NCI-H2081 treated with DMSO at 0.1 percent for 48 hours (cell line): ENCODE measurements at regions not wholly inside any gene's neighbourhood (a gene's known extent, or its start where the extent isn't known, plus 50 kb on each side); places are given as distances from the start of the nearest gene placed in this dataset.
"Not testable (repeated sequence)": the region's sequence is repeated elsewhere in the genome, so short reads cannot be mapped to it uniquely, and the experiment has no call there.

Experiments
- DNase-seq: peaks from one replicate; lab custom pipeline; 2025; lab: John Stamatoyannopoulos, UW

GRCh38 chr10:33655921-33656320, 321.5 kb upstream of the NRP1 start:
- DNase-seq: no peak

DNA sequence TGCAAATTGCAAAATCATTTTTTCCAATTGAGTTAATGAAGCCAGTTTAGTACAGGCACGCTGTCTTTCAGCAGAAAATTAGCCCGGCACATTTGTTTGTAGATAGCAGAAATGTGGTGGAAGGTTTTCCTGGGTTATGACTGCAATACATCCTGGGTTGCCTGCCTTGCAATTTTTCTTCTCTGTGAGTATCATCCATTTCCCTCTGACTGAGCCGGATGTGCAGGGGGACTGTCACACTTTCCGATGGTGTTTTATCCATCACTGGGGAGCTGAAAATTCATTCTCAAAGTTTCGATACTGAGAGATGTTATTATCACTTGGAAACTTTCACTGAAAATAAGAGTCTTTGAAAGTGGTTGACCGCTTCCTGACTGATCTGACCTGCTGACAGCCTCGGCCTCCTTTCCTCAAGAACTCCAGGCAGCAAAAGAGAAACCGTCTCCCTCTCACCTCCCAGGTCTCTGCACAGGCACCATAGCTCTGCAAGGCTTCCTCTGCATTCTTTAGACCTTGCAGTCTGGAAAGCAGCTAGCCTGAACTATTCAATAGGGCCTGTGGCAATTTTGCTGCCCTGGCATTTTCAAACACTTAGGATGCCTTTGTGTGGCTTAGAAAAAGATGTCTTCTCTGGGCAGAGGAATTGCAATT, 320.8 kb upstream of the NRP1 start:
- DNase-seq: no peak

DNA sequence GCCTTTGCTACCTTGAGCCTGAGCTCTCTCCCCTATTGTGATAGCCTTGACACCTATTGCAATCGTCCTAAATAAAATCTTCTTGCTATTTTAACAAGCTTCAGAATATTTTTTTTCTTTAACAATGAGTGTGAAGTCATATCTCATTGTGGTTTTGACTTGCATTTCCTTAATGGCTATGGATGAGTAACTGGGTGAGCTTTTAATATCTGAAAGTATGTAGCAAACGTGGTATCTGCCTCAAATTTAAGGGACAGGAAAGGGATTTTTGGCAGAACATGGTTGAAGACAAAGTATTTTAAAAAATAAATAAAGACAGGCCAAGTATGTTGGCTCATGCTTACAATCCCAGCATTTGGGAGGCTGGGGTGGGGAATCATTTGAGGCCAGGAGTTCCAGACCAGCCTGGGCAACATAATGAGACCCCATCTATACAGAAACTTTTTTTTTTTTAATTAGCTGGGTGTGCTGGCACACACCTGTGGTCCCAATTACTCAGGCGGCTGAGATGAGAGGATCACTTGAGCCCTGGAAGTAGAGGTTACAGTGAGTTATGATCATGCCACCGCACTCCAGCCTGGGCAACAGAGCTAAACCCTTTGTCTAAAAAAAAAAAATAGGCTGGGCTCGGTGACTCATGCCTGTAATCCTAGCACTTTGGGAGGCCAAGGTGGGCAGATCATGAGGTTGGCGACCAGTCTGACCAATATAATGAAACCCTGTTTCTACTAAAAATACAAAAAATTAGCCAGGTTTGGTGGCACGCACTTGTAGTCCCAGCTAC, 319.3 kb upstream of the NRP1 start:
- DNase-seq: no peak

DNA sequence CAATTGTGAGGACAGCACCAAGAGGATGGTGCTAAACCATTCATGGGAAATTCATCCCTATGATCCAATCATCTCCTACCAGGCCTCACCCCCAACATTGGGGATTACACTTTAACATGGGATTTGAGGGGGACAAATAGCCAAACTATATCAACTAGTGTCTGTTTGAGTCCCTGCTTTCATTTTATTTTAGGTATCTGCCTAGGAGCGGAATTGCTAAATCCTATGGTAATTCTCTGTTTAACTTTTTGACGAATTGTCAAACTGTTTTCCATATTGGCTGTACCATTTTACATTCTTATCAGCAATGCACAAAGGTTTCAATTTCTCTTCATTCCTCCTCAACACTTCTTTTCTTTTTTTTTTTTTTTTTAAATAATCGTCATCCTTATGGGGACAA, 318.4 kb upstream of the NRP1 start:
- DNase-seq: no peak

DNA sequence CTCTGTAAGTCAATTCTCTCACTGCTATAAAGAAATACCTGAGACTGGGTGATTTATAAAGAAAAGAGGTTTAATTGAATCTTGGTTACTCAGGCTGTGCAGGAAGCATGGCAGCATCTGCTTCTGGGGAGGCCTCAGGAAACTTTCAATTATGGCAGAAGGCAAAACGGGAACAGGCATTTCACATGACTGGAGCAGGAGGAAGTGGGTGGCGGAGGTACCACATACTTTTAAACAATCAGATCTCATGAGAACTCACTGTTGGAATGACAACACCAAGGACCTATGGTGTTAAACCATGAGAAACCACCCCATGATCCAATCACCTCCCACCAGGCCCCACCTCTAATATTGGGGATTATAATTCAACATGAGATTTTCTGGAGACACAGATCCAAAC, 315.7 kb upstream of the NRP1 start:
- DNase-seq: not testable (repeated sequence)

DNA sequence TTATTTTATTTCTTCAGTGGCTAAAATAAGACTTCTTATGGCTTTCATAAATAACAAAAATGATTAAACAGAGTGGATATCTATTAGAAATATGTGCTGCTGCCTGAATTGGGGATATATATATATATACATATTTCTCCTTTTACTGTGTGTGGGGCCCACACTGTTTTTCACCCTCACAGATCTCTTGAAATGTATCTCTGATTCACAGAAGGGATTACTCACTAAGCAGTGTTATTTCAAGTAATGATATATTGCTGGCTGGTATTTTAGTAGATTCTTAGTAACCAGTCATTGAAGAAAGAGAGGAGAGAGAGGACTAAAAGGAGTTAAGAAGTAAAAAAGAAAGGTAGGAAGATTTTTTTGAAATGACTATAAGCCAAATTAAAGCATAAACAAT, 308.6 kb upstream of the NRP1 start:
- DNase-seq: no peak

DNA sequence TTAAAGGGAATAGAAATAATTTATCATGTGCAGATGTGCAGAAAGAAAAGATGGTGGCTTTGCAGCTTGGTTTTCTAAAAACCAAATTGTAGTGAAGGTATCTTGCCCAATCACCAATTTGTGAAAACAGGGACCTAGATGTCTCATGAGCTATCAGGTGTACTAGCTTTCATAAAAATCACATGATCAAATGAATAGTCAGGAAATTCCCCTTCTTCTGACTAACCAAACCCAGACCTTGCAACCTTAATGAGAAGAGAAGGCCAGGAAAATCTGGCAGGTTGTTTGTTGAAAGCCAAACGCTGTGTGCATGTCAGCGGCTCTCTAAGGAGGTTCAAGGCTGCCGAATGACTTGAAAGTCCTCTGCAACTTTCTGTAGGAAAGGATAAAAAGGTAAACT, 304.4 kb upstream of the NRP1 start:
- no peak for DNase-seq

DNA sequence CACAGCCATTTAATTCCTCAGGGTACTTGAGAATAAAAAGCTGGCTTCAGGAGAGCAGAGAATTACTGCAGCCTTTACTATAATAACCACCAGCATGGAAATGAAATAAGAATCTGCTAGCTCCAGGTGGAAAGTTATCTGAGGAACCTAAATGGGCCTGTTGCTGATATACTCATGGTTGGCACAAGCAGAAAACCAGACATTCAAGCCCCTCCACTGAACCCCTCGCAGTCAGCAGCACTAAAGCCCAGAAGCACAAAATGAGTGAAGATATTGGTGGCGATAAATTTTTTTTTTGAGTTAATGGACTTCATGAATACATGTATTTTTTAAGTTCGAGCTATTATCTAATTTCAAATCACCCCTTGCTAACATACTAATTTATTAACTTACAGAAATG, 303.9 kb upstream of the NRP1 start:
- DNase-seq: no peak

- DNase-seq: no peak
Measured at GRCh38 chr10:33635967-33636515, 301.6 kb upstream of the NRP1 start.

- DNase-seq: no peak
Measured at GRCh38 chr10:33632432-33632831, 298.0 kb upstream of the NRP1 start.

DNA sequence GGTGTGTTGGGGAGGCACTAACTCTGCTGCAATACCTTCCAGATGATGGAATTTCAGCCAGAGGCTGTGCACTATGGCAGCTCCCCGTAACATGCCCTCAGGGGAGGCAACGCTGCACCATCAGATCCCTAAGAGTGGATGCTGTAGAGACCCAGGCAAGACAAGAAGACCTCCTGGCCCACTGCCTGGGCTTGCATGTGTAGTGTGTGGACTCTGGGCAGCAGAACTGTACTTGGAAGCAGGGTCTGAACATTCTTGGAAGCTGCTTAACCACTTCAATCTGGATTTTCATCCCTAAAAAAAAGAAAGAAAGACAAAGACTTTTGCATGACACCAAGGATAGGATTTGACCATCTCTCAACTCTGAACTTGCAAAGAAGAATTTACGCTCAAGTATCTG, 297.5 kb upstream of the NRP1 start:
- no peak for DNase-seq

DNA sequence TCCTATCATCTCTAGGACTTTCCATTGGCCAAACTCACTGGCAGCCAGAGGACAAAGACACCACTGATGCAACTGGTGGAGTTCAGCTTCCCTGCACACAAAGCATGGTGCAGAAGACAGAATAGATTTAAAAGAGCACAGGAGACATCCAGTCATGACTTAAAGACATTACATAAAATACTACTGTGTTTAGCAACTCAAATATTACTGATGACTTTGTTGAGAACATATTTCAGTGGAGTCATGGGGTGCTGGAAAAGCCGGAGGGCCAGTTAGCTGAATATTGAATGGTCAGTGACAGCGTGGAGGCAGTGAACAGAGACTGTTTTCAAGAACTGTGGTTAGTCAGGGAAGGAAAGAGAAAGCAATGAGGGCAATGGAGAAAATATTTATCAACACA, 296.3 kb upstream of the NRP1 start:
- no peak for DNase-seq

DNA sequence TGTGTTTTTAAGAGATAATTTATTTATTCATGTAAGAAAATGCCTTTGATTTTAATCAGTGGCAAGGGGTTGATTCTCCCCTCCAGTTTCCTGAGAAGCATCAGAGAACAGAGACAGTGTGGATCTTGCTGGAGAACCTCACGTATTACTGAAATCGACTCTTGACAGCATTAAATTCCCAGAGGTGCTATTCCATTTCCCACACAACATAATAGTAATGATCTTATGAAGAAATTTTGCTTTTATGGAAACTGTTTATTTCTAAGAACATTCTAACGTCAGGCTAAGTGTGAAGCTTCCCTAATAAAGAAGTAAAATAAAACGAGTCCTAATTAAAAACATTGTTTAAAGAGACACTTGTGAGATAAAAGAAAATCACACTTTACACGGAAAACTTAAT, 293.1 kb upstream of the NRP1 start:
- DNase-seq: no peak

- DNase-seq: no peak
Measured at GRCh38 chr10:33626798-33627466, 292.5 kb upstream of the NRP1 start.

- DNase-seq: no peak
Measured at GRCh38 chr10:33623669-33624068, 289.2 kb upstream of the NRP1 start.

- no peak for DNase-seq
Measured at GRCh38 chr10:33621101-33621500, 286.6 kb upstream of the NRP1 start.

DNA sequence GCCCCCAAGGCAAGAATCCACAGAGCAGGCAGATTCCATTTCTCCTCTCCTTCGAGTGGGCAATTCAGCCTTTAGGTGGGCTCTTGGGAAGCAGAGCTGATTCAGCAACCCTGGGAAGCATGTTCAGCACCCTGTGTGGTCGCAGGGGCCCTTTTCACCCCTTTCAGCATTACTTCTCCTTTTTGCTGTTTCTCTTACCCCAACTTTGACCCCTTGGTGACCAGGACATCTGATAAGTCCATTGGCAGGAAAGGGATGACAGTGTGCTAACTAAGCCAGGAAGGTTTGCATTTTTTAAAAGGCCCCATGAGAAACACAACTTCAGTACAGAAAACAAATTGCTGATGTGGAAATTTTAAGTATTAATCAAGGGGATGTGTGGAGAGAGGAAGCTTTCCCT, 283.7 kb upstream of the NRP1 start:
- DNase-seq: no peak

GRCh38 chr10:33617381-33618080, 283.1 kb upstream of the NRP1 start:
- DNase-seq: no peak

DNA sequence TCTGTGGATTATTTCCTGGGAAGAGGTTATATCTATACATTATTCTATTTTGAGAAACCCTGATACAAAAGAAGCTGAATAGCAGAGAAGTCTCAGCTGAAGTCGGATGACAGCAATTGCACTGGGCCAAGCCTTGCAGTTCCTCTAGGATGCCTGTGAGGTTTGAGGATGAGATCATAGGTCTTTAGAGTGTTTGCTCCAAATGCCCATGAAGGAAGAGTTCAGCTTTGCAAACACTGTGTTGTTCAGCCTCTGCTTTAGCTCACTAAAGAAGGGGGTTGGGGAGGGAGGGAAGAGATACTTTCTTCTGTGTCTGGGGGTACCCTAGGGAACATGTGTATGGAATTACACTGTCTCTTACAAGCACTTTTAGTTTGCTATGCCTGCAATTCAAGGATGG, 282.5 kb upstream of the NRP1 start:
- no peak for DNase-seq

DNA sequence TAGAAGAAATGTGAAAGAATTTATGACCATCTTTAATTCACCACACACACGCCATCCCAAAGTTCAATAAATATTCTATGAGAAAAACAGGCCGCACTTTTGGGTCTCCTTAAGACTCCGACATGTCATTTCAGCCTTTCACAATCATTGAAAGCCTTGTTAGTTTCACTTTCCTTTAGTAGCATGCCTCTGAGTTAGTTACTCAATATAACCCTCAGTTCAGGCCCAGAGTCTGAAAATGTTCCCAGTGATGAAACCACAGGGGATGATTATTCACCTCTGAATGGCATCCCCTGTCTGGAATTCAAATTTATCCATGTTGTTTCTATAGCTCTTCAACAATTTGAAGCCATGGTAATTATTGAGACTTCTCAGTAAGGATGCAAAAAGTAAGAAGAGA, 278.1 kb upstream of the NRP1 start:
- no peak for DNase-seq

- no peak for DNase-seq
Measured at GRCh38 chr10:33612116-33612515, 277.6 kb upstream of the NRP1 start.

DNA sequence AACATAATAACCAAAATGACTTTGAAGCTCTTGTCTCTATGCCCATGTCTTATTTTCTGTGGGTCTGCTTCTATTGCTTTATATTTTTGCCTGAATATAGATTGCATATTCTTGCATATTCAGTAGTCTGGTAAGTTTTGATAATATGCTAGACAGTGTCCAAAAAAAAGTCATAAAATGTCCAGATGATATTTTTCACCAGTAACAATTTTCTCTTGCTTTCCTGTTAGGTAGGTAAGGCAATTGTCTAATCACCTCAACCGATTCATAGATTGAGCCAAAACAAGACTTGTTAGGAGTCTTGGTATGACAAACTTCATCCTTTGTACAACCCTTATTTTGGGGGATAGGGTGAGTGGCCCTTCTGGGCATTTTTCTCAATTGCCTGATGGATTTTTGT, 277.0 kb upstream of the NRP1 start:
- DNase-seq: no peak
